ENCODE measurements at regions not wholly inside any gene's neighbourhood (a gene's known extent, or its start where the extent isn't known, plus 50 kb on each side); places are given as distances from the start of the nearest gene placed in this dataset.

DNA sequence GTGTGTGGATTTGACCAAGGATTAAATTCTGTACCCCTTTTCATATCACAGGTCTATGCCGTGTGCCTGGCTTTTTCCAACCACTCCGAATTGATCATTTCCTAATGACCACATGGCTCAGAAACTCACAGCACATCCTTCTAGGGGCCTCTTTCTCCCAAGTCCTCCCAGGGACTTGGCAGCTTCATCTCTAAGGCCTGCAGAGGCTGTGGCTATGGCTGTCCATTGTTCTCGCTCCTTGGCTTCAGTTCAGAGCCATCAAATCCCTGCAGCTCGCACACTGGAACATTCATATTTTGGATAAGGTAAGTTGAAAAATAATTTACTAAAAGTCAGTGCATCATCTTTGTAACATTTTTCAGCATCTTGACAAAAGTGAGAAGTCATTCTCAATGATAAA, 497.2 kb upstream of the CDH4 start:
- TF ChIP-seq, protein P1, sequence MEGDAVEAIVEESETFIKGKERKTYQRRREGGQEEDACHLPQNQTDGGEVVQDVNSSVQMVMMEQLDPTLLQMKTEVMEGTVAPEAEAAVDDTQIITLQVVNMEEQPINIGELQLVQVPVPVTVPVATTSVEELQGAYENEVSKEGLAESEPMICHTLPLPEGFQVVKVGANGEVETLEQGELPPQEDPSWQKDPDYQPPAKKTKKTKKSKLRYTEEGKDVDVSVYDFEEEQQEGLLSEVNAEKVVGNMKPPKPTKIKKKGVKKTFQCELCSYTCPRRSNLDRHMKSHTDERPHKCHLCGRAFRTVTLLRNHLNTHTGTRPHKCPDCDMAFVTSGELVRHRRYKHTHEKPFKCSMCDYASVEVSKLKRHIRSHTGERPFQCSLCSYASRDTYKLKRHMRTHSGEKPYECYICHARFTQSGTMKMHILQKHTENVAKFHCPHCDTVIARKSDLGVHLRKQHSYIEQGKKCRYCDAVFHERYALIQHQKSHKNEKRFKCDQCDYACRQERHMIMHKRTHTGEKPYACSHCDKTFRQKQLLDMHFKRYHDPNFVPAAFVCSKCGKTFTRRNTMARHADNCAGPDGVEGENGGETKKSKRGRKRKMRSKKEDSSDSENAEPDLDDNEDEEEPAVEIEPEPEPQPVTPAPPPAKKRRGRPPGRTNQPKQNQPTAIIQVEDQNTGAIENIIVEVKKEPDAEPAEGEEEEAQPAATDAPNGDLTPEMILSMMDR (IDR thresholded peaks at IDR 0.05) = no peak
- TF ChIP-seq EZH2 (IDR thresholded peaks at IDR 0.05) (no peak), EZH2phosphoT487 (IDR thresholded peaks at IDR 0.05) (no peak)
